ENCODE measurements at regions not wholly inside any gene's neighbourhood (a gene's known extent, or its start where the extent isn't known, plus 50 kb on each side); places are given as distances from the start of the nearest gene placed in this dataset.

GRCh38 chr3:170726976-170727661, 141.2 kb upstream of the SLC7A14 start:
- peak overlapping the region; percentile 83 for H3K27ac ChIP-seq (ENCODE audit: extremely low read depth, low read depth, low read length)
- H3K9me1 ChIP-seq (ENCODE audit: control insufficient read depth, insufficient read depth, low read length) = no peaks in the 10 kb centered on the region
- H3K4me1 ChIP-seq (replicated peaks in 1 of 2; ENCODE audit: control insufficient read depth in 2 of 2, insufficient read depth in 2 of 2, low read length in 2 of 2) = peaks cover 42 to 79% of the 10 kb centered on the region in 2 experiments
- no peaks in the 10 kb centered on the region for H3K36me3 ChIP-seq (ENCODE audit: control insufficient read depth, insufficient read depth, low read length)
- H3K9me3 ChIP-seq (replicated peaks; ENCODE audit: control insufficient read depth, insufficient read depth, low read depth, low read length) = no peaks in the 10 kb centered on the region
- H3K9ac ChIP-seq (ENCODE audit: insufficient read depth in 1 of 2, low read depth in 2 of 2, low read length in 2 of 2) = peak overlapping the region in 1 of 2 experiments; percentile 51; a peak in 3 of 4 replicates
- H4K20me1 ChIP-seq (replicated peaks; ENCODE audit: control insufficient read depth, insufficient read depth, low read length) = no peaks in the 10 kb centered on the region
- intact Hi-C loops (cut with micrococcal nuclease) (loop anchor here (1.0 to 2.0 kb wide), 3 partner anchors 34 to 82 kb away; no protein-coding TSS in a partner anchor), in situ Hi-C loops (cut with MboI) (no loop called here)
- peak; percentile 51 to 81 (median 60) for DNase-seq (ENCODE audit: extremely low read depth in 1 of 4, low spot score in 3 of 4)
- no peaks in the 10 kb centered on the region for H3K27me3 ChIP-seq (ENCODE audit: control insufficient read depth in 2 of 2, insufficient read depth in 2 of 2, low read length in 2 of 2)
- 0% methylated on average over 2 of the region's 2 CpGs for WGBS (ENCODE audit: insufficient coverage, low coverage, missing lambda C conversion rate)
- ChIA-PET POLR2A (interaction anchor here (0.6 to 0.7 kb wide), 3 partner anchors 70 to 353 kb away, joined by 3 read pairs; no protein-coding TSS in a partner anchor), CTCF (ENCODE audit: low intra/inter-chr PET ratio) (interaction anchor here (0.6 kb wide), 1 partner anchor 85 kb away, joined by 3 read pairs; no protein-coding TSS in a partner anchor)
- peak; percentile 65 for ATAC-seq
- H3K79me2 ChIP-seq (ENCODE audit: control insufficient read depth, insufficient read depth, low read length) = no peaks in the 10 kb centered on the region
- H3K4me2 ChIP-seq (ENCODE audit: insufficient read depth, low read length) = peak overlapping the region; percentile 69
- H3K4me3 ChIP-seq = no peak overlapping the region
- BruUV-seq (replicated peaks) = TSS peak; percentile 82
- H2AFZ ChIP-seq (ENCODE audit: low read depth, low read length) = peak overlapping the region; percentile 83
- FAIRE-seq = peak; percentile 79
- TF ChIP-seq MAZ (CRISPR knock-in tag; conservative IDR thresholded peaks at IDR 0.05 in 1 of 2, IDR thresholded peaks at IDR 0.05 in 1 of 2) (no peak), ZNF23 (CRISPR knock-in tag; IDR thresholded peaks at IDR 0.05) (peak; percentile 61; the same call in 1 of the 2 replicates), NR2F6 (CRISPR knock-in tag; IDR thresholded peaks at IDR 0.05) (no peak), ZNF347 (CRISPR knock-in tag; IDR thresholded peaks at IDR 0.05; ENCODE audit: low read depth) (no peak), ZNF780A (CRISPR knock-in tag; IDR thresholded peaks at IDR 0.05) (no peak), JUN (IDR thresholded peaks at IDR 0.05; ENCODE audit: borderline replicate concordance, low read depth, low read length) (no peak), JUN (CRISPR knock-in tag; IDR thresholded peaks at IDR 0.05; ENCODE audit: borderline replicate concordance) (no peak), ELK3 (CRISPR knock-in tag; IDR thresholded peaks at IDR 0.05) (0 out of 2 replicates have a peak, but pooled peaks have one; percentile 40), SMC3 (conservative IDR thresholded peaks at IDR 0.05; ENCODE audit: insufficient read depth, low read depth, low read length) (no peak), POLR2AphosphoS5 (IDR thresholded peaks at IDR 0.05; ENCODE audit: control insufficient read depth, insufficient read depth, low read depth, low read length) (no peak), FOXJ3 (CRISPR knock-in tag; IDR thresholded peaks at IDR 0.05) (no peak), PYGO2 (tag; IDR thresholded peaks at IDR 0.05) (0 out of 2 replicates have a peak, but pooled peaks have one; percentile 17), MAX (CRISPR knock-in tag; IDR thresholded peaks at IDR 0.05) (no peak), KAT7 (CRISPR knock-in tag; IDR thresholded peaks at IDR 0.05; ENCODE audit: borderline replicate concordance) (no peak), NR4A1 (CRISPR knock-in tag; IDR thresholded peaks at IDR 0.05) (no peak), NR4A1 (tag; IDR thresholded peaks at IDR 0.05) (peak; percentile 55; the same call in 1 of the 2 replicates)
- TF ChIP-seq, protein P1, sequence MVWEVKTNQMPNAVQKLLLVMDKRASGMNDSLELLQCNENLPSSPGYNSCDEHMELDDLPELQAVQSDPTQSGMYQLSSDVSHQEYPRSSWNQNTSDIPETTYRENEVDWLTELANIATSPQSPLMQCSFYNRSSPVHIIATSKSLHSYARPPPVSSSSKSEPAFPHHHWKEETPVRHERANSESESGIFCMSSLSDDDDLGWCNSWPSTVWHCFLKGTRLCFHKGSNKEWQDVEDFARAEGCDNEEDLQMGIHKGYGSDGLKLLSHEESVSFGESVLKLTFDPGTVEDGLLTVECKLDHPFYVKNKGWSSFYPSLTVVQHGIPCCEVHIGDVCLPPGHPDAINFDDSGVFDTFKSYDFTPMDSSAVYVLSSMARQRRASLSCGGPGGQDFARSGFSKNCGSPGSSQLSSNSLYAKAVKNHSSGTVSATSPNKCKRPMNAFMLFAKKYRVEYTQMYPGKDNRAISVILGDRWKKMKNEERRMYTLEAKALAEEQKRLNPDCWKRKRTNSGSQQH (CRISPR knock-in tag; IDR thresholded peaks at IDR 0.05) = 0 out of 2 replicates have a peak, but pooled peaks have one; percentile 7
- TF ChIP-seq, protein P2, sequence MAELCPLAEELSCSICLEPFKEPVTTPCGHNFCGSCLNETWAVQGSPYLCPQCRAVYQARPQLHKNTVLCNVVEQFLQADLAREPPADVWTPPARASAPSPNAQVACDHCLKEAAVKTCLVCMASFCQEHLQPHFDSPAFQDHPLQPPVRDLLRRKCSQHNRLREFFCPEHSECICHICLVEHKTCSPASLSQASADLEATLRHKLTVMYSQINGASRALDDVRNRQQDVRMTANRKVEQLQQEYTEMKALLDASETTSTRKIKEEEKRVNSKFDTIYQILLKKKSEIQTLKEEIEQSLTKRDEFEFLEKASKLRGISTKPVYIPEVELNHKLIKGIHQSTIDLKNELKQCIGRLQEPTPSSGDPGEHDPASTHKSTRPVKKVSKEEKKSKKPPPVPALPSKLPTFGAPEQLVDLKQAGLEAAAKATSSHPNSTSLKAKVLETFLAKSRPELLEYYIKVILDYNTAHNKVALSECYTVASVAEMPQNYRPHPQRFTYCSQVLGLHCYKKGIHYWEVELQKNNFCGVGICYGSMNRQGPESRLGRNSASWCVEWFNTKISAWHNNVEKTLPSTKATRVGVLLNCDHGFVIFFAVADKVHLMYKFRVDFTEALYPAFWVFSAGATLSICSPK (IDR thresholded peaks at IDR 0.05; ENCODE audit: borderline replicate concordance) = no peak

Measured in K562 (cell line).